C4-2B (cell line): ENCODE measurements at regions not wholly inside any gene's neighbourhood (a gene's known extent, or its start where the extent isn't known, plus 50 kb on each side); places are given as distances from the start of the nearest gene placed in this dataset.
"Not testable (repeated sequence)": the region's sequence is repeated elsewhere in the genome, so short reads cannot be mapped to it uniquely, and the experiment has no call there.

ENCODE experiments used
- H3K27ac ChIP-seq: fragments of 450-650 bp; 2 replicates; pipeline ENCODE4 v1.5.1; 2017
- CTCF ChIP-seq: fragments of 450-650 bp; conservative IDR thresholded peaks from 2 replicates; pipeline ENCODE4 v1.5.1; 2017; ENCODE audit warnings: mild to moderate bottlenecking
- ZFX ChIP-seq: fragments of 450-650 bp; IDR thresholded peaks from 2 replicates; pipeline ENCODE4 v1.6.1; 2017

DNA sequence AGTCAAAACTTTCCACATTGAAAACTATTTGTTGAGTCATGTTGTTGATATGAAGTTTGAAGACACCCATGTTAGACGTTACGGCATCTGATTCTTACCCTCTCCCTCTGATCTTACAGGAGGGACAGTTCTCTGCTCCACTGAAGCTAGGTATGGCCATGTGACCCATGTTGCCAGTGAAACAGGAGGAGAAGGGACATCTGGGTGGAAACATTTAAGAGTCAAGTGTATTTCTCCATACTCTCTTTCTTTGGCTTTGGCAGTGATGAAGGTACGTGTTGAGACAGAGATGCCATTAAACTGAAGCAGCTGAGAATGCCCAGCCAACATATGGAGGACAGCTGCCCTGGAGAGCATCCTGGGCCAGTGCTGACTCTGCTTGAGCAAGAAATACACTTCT is 198.4 kb upstream of the PTGFR start:
- TF ChIP-seq ZFX = no peak
- TF ChIP-seq CTCF = no peak
- H3K27ac ChIP-seq = no peak overlapping the region

DNA sequence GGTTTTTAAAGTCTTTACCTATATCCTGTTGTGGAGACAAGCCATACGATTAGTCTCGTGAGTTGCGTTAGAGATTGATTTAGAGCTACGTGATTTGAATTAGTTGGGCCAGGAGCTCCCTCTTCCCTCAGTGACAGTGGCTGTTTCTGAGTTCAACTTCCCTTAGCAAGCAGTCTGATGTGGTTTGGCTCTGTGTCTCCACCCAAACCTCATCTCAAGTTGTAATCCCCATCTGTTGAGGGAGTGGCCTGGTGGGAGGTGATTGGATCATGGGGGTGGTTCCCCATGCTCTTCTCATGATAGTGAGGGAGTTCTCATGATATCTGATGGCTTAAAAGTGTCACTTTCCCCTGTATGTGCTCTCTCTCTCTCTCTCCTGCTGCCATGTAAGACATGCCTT is 192.9 kb upstream of the PTGFR start:
- TF ChIP-seq CTCF (no peak), ZFX (no peak)
- no peak overlapping the region for H3K27ac ChIP-seq

- TF ChIP-seq CTCF (no peak), ZFX (no peak)
- H3K27ac ChIP-seq = no peak overlapping the region
Observed at GRCh38 chr1:78298349-78298748, 192.4 kb upstream of the PTGFR start.

- TF ChIP-seq CTCF (no peak), ZFX (no peak)
Observed at GRCh38 chr1:78301141-78301540, 189.6 kb upstream of the PTGFR start.

GRCh38 chr1:78303620-78304019 is 187.2 kb upstream of the PTGFR start:
- TF ChIP-seq ZFX (no peak), CTCF (no peak)

More at GRCh38 chr1:78301141-78301540, 189.6 kb upstream of the PTGFR start:
- no peak overlapping the region for H3K27ac ChIP-seq

DNA sequence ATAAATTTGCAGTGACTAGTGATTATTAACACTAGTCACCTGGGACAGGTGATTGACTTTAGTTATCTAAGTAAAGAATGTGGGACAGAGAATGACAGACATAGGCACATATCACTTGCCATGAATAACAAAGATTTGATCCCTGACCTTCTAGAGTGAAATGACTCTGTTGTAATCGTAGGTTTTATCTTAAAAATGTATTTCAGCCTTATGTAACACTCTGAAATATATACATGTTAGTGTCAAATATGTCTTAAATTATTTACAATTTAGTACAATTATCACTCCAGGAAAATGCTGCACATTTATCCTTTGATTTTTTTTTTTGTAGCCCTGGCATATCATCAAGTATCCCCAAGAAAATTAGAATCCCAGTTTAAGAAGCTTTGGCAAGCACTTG is 186.4 kb upstream of the PTGFR start:
- no peak overlapping the region for H3K27ac ChIP-seq
- no peak for TF ChIP-seq ZFX

More at GRCh38 chr1:78303620-78304019, 187.2 kb upstream of the PTGFR start:
- H3K27ac ChIP-seq = no peak overlapping the region

GRCh38 chr1:78304761-78305160 is 186.0 kb upstream of the PTGFR start:
- no peak for TF ChIP-seq CTCF
- no peak for TF ChIP-seq ZFX
- no peak overlapping the region for H3K27ac ChIP-seq

DNA sequence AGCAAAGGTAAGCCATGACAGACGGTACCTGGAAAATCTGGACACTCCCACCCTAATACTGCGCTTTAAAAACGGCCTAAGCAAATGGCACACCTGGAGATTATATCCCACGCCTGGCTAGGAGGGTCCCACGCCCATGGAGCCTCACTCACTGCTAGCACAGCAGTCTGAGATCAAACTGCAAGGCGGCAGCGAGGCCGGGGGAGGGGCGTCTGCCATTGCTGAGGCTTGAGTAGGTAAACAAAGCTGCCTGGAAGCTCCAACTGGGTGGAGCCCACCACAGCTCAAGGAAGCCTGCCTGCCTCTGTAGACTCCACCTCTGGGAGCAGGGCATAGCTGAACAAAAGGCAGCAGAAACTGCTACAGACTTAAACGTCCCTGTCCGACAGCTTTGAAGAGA is 180.5 kb upstream of the PTGFR start:
- not testable (repeated sequence) for H3K27ac ChIP-seq

GRCh38 chr1:78318011-78318410 is 172.8 kb upstream of the PTGFR start:
- H3K27ac ChIP-seq = no peak overlapping the region
- TF ChIP-seq CTCF = no peak
- no peak for TF ChIP-seq ZFX
